ENCODE measurements at regions not wholly inside any gene's neighbourhood (a gene's known extent, or its start where the extent isn't known, plus 50 kb on each side); places are given as distances from the start of the nearest gene placed in this dataset.

GRCh38 chr9:108351571-108351970 lies 504.2 kb downstream of the ACTL7B start:
- TF ChIP-seq POLR2A (IDR thresholded peaks at IDR 0.05) (no peak), CTCF (IDR thresholded peaks at IDR 0.05) (no peak)
